HL-60 (cell line): ENCODE measurements at regions not wholly inside any gene's neighbourhood (a gene's known extent, or its start where the extent isn't known, plus 50 kb on each side); places are given as distances from the start of the nearest gene placed in this dataset.

Experiments
- GABPA ChIP-seq: IDR thresholded peaks from 2 replicates; pipeline ENCODE4 v1.6.1; 2012; ENCODE audit warnings: low read depth
- POLR2AphosphoS5 ChIP-seq: IDR thresholded peaks from 2 replicates; pipeline ENCODE4 v1.6.1; 2012; ENCODE audit warnings: low read depth
- TF ChIP-seq, protein P1 (sequence below): IDR thresholded peaks from one replicate; pipeline ENCODE4 v1.5.1; 2011; ENCODE audit warnings: low read length, control low read depth, inconsistent platforms; ENCODE audit not compliant: insufficient read depth
- TF ChIP-seq, protein P2 (sequence below): IDR thresholded peaks from 2 replicates; pipeline ENCODE4 v1.6.1; 2012; ENCODE audit warnings: low read depth; ENCODE audit not compliant: insufficient replicate concordance

DNA sequence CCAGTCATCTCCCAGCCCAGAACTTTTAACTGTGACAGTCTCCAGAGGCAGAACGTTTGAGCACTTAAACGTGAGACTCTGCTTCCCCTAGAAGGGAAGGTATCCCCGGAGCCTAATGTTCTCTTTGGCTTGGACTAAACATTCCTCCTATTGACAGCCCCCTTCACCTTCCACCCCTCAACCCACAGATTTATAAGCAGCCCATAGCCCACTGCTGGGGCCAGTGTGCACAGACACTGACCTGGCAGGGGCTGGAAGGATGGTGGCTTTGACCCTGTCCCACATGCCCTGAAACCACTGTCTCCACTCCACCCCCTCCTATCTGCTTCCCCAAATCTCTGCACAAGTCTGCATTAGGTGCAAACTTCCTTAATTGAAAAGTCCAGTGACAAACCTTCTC, 715.0 kb upstream of the IGFBP3 start:
- TF ChIP-seq, protein P1, sequence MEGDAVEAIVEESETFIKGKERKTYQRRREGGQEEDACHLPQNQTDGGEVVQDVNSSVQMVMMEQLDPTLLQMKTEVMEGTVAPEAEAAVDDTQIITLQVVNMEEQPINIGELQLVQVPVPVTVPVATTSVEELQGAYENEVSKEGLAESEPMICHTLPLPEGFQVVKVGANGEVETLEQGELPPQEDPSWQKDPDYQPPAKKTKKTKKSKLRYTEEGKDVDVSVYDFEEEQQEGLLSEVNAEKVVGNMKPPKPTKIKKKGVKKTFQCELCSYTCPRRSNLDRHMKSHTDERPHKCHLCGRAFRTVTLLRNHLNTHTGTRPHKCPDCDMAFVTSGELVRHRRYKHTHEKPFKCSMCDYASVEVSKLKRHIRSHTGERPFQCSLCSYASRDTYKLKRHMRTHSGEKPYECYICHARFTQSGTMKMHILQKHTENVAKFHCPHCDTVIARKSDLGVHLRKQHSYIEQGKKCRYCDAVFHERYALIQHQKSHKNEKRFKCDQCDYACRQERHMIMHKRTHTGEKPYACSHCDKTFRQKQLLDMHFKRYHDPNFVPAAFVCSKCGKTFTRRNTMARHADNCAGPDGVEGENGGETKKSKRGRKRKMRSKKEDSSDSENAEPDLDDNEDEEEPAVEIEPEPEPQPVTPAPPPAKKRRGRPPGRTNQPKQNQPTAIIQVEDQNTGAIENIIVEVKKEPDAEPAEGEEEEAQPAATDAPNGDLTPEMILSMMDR = no peak
- no peak for TF ChIP-seq POLR2AphosphoS5
- TF ChIP-seq, protein P2, sequence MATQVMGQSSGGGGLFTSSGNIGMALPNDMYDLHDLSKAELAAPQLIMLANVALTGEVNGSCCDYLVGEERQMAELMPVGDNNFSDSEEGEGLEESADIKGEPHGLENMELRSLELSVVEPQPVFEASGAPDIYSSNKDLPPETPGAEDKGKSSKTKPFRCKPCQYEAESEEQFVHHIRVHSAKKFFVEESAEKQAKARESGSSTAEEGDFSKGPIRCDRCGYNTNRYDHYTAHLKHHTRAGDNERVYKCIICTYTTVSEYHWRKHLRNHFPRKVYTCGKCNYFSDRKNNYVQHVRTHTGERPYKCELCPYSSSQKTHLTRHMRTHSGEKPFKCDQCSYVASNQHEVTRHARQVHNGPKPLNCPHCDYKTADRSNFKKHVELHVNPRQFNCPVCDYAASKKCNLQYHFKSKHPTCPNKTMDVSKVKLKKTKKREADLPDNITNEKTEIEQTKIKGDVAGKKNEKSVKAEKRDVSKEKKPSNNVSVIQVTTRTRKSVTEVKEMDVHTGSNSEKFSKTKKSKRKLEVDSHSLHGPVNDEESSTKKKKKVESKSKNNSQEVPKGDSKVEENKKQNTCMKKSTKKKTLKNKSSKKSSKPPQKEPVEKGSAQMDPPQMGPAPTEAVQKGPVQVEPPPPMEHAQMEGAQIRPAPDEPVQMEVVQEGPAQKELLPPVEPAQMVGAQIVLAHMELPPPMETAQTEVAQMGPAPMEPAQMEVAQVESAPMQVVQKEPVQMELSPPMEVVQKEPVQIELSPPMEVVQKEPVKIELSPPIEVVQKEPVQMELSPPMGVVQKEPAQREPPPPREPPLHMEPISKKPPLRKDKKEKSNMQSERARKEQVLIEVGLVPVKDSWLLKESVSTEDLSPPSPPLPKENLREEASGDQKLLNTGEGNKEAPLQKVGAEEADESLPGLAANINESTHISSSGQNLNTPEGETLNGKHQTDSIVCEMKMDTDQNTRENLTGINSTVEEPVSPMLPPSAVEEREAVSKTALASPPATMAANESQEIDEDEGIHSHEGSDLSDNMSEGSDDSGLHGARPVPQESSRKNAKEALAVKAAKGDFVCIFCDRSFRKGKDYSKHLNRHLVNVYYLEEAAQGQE = no peak
- no peak for TF ChIP-seq GABPA
